HG03175 (cell line): ENCODE measurements at regions not wholly inside any gene's neighbourhood (a gene's known extent, or its start where the extent isn't known, plus 50 kb on each side); places are given as distances from the start of the nearest gene placed in this dataset.

Source experiments
- ATAC-seq: cut with Tn5 transposase; IDR thresholded peaks from one replicate; pipeline ENCODE4 v1.9.1; 2021; ENCODE audit warnings: mild to moderate bottlenecking, moderate library complexity; ENCODE audit not compliant: unreplicated experiment

- no peak for ATAC-seq
Measured at GRCh38 chr2:66689456-66690051, 254.6 kb downstream of the MEIS1 start.

- no peak for ATAC-seq
Measured at GRCh38 chr2:66691031-66691965, 256.4 kb downstream of the MEIS1 start.

GRCh38 chr2:66692521-66693054, 257.7 kb downstream of the MEIS1 start:
- no peak for ATAC-seq

- ATAC-seq: no peak
Measured at GRCh38 chr2:66693076-66693965, 258.4 kb downstream of the MEIS1 start.

- no peak for ATAC-seq
Measured at GRCh38 chr2:66694087-66694860, 259.3 kb downstream of the MEIS1 start.

- ATAC-seq: no peak
Measured at GRCh38 chr2:66695226-66695735, 260.4 kb downstream of the MEIS1 start.

- ATAC-seq: no peak
Measured at GRCh38 chr2:66696374-66696773, 261.4 kb downstream of the MEIS1 start.

GRCh38 chr2:66696886-66697285, 262.0 kb downstream of the MEIS1 start:
- no peak for ATAC-seq

- ATAC-seq: no peak
Measured at GRCh38 chr2:66697366-66697765, 262.4 kb downstream of the MEIS1 start.

- ATAC-seq: no peak
Measured at GRCh38 chr2:66698091-66698490, 263.2 kb downstream of the MEIS1 start.

GRCh38 chr2:66698576-66699239, 263.8 kb downstream of the MEIS1 start:
- ATAC-seq: no peak

GRCh38 chr2:66699416-66699792, 264.5 kb downstream of the MEIS1 start:
- no peak for ATAC-seq

GRCh38 chr2:66699793-66700676, 265.1 kb downstream of the MEIS1 start:
- no peak for ATAC-seq

- ATAC-seq: no peak
Measured at GRCh38 chr2:66700677-66701066, 265.7 kb downstream of the MEIS1 start.

GRCh38 chr2:66701251-66701650, 266.3 kb downstream of the MEIS1 start:
- no peak for ATAC-seq

- no peak for ATAC-seq
Measured at GRCh38 chr2:66701656-66702055, 266.7 kb downstream of the MEIS1 start.

- no peak for ATAC-seq
Measured at GRCh38 chr2:66702301-66702700, 267.4 kb downstream of the MEIS1 start.

- no peak for ATAC-seq
Measured at GRCh38 chr2:66704786-66705185, 269.9 kb downstream of the MEIS1 start.

GRCh38 chr2:66714610-66715009, 279.7 kb downstream of the MEIS1 start:
- no peak for ATAC-seq
